HG03139 (cell line): ENCODE measurements at regions not wholly inside any gene's neighbourhood (a gene's known extent, or its start where the extent isn't known, plus 50 kb on each side); places are given as distances from the start of the nearest gene placed in this dataset.
"Not testable (repeated sequence)": the region's sequence is repeated elsewhere in the genome, so short reads cannot be mapped to it uniquely, and the experiment has no call there.

Experiments used
- ATAC-seq: cut with Tn5 transposase; IDR thresholded peaks from one replicate; pipeline ENCODE4 v1.9.1; 2021; ENCODE audit not compliant: unreplicated experiment

DNA sequence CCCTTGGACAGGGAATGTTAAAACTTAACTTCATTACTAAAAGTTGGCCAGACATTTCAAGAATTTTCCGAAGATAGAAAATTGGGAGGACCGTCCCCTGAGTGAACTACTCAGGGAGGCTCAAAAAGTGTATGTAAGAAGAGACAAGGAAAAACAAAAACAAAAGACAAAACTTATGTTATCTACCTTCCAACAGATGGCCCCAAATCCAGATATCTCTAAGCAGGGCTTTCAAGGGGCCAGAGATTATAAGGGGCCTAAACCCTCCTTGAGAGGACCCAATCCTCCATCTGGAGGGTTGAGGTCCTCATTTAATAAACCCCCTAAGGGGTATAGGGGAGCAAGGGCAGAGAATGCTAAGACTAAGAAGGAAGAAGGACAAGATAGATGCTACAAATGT, 203.6 kb downstream of the SH2D4B start:
- no peak for ATAC-seq

DNA sequence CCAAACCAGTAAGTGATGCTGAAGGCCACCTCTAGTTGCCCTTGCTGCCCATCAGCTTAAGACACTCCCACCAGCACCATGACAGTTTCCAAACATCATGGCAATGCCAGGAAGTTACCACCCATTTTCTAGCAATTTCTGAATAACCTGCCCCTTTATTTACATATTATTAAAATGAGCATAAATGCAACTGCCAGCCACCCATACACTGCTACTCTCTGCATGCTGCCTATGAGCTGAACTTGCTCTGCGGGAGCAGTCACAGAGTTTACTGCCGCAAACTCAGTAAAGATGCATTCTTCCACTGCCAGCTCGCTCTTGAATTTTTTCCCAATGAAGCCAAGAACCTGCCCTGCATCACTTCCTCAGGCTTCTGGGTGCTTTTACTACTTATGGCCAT, 212.6 kb downstream of the SH2D4B start:
- no peak for ATAC-seq

DNA sequence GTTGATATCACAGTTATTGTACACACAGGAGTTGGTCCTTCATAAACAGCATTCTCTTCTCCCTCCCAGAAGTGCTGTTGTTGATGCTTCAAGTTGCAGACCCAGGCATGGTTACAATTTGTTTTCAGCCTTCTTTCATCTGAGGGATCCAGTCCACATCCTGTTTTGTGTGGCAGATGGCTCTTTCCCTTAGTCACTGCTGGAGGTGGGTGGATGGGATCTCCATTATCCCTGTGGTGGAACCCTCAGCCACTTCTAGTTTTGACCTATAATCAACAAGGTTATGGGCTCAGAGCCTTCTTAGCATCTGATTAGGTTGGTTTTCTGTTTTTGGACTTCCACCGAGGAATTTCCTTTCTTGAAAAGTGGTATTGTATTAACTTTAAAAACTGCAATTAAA, 214.2 kb downstream of the SH2D4B start:
- no peak for ATAC-seq

DNA sequence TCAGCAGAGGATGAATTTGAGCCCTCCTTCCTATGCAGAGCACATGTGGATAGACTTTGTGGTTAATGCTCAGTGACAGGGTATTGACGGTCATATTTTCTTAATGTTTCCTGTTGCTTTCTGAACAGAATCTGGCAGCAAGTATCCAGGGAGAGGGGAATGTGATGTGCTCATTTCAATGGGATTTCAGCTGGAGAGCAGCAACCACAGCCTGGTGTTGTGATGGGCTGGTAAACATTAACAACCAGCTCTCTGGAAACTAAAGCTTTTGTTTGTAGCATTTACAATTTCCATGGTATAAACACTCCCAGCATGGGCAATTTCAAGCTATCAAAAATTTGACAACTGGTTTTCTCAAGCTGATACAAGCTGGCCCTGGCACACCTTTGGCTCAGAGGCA, 215.9 kb downstream of the SH2D4B start:
- ATAC-seq: no peak

DNA sequence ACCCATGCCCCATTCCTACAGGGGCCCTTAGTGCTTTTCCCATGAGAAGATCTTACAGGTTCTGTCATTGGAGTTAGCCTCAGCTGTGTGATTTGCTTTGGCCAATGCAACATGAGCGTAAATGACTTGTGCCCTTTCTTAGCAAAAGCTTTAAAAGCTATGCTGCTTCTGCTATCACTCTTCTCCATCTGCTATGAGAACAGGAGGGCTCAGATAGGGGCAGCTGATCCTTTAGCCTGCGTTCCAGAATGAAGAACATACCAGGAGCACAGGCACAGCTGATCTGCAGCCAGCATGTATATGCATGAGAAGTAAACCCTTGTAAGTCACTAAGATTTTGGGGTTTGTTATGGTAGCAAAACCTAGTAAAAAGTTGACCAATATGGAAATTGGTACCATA, 218.2 kb downstream of the SH2D4B start:
- ATAC-seq: no peak

DNA sequence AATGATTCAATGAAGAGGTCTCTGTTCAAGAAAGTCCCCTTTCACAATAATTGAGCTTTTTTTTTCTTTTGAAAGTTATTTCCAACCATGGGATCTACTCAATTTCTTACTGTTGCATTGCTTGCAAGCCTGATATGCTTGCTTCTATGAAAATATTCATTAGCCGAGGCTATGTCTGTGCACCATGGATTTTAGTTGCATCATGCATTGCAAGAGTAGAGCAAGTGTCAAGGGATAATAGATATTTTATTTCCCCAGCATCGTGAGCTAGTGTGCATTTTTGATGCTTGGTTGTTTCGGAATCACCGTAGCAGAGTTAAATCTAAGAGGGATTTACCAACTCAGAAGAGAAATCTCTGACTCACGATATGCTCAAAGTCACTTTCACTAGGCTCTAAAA, 222.0 kb downstream of the SH2D4B start:
- no peak for ATAC-seq

DNA sequence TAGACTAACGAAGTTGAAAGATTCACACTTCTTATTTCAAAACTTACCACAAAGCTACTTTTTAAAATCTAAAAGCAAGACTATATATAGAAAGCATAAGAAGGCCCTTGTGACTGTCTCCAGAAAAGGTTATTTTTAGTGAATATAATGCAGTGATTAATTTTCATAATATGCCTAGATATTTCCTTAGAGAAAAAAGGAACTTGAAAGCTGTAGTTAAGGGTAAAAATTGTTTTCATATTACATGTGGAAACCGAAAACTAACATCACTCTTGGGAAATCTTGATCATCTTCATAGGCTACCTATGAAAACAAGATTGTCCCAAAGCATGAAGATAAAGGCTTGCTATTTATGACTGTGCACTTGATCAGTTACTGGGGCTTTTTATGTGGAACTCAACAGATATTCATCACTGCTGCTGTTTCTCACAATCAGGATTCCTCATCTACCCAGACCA, 223.2 kb downstream of the SH2D4B start:
- no peak for ATAC-seq

DNA sequence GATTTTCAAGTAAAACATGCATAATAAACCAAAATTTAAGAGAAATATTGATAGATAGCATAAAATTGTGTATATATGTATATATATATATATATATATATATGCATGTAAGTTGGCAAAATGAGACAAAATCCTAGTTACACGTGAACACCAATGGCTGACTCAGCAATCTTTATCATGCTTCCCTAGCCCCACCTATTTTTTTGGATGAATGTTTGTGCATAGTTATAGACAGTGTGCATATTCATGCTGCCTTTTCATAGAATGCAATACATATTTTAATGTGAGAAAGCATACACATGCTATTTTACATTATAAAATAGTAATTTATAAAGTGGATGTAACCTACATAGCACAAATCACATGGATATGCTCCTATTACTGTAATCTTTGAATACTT, 230.3 kb downstream of the SH2D4B start:
- no peak for ATAC-seq

DNA sequence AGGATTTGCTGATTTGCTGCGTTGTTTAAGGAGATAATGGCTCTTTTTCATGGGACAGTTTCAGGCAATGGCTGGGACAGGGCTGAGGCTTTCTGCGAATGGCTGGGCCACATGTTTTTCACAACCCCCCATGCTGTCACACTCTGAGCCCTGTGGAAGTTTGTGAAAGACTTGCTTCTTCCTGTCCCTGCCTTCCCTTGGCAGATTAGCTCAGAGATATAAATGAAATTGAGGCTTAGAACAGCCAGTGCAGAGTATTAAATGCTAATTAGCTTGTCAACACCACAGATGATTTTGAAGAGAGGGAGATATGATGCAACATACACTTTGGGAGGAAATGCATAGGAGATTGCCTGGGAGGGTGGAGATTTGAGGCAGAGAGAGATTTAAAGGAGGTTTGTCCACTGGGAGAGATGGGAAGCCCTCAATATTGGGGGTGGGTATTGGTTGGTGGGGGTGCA, 232.0 kb downstream of the SH2D4B start:
- ATAC-seq: no peak

DNA sequence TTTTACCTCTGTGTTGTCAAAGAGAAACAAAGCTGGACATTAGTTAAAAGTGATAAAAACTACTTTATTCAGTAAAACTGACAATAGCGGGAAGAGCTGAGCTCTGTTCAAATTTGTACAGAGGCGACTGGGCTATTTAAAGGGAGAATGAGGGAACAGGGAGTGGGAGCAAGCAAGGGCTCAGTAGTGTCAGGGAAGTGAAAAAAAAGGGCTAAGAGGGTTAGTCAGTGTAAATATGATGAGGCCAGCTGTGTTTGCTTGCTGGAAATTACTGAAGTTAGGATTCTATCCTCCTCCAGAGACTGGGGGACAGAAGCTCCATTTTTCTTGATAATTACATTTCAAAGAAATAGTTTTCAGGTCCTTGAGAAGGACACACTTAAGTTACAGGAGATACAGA, 232.5 kb downstream of the SH2D4B start:
- ATAC-seq: no peak

DNA sequence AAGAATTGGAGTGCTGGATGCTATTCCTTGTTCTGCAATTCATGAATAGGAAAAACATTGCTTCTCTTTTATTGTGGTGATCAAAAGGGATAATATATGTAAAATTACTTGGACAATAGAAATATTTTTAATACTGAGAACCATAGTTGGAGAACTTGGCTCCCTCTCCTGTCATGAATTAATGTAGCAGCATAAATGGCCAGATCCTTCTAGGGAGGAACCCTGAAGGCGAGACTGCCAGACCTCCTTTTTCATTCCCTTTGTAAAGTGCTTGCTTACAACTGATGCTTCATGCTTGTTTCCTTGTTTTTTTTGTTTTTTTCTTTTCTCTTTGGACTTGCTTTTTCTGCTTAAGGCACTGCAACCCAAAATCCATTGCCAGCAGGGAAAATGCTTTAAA, 233.6 kb downstream of the SH2D4B start:
- no peak for ATAC-seq

DNA sequence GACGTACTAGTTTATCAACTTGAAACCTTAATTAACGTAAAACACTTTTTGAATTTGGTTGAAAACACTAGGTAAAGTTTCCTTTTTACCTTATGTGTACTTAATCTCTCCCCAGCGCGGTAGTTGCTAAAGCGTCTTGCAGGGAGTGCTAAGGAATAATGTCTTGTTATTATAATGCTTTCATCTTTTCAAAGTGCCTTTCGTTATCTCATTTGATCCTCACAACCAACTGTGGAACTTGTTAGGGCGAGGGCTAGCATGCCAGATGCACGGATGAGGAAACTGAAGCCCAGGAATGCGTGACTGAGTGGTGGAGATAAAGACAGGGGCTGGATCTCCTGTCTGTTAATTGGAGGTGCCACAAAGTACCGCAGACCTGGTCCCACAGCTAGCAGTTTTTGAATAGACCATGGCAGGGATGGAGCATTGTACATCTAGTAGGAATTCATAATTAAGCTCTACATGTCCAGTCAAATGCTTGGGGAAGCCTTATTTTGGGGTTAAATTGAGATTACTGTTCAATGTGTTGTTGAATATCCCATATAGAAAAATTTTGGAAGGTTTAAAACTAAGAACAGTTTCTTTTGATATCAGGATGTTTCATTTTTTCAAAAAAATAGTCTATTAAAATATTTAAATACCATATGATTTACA, 234.3 kb downstream of the SH2D4B start:
- ATAC-seq: no peak

DNA sequence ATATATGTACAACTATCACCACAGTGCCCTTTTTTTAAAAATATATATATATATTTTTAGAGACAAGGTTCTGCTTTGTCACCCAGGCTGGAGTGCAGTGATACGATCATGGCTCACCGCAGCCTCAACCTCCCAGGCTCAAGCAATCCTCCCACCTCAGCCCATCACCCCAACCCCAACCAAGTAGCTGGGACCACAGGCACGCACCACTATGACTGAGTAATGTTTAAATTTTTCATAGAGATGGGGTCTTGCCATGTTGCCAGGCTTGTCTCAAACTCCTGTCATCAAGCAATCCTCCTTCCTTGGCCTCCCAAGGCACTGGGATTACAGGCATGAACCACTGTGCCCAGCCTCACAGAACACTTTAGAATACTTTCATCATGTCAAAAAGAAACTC, 234.9 kb downstream of the SH2D4B start:
- ATAC-seq: no peak

DNA sequence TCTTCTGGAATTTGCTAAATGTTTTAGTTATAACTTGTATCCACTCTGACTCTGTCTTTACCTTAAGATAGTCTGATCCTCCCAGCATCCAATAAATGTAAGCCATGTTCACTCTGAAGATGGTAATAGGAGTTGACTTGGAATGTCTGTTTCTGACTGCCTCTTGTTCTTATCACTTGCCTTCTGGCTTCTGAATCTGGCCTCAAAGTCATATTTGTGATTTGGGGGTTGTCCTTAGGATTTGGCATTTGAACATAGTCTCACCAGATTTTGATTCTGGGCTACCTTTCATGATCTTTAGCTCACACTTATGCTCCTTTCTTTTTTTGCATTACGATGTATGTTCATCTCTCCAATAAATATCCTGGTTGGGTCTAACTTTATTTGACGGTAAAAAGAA, 247.0 kb downstream of the SH2D4B start:
- no peak for ATAC-seq

DNA sequence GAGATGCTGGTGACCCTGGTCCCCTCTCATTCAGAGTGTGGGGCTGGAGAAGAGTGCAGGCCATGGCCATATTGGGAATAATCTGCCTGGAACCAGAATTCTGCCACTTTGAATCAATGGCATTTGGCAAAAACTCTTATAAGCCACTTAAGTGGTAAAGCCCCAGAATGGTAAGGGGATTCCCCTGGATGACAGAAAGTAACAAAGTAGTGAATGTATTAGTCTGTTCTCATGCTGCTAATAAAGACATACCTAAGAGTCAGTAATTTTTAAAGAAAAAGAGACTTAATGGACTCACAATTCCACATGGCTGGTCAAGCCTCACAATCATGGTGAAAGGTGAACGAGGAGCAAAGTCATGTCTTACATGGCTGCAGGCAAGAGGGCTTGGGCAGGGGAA, 248.6 kb downstream of the SH2D4B start:
- ATAC-seq: no peak

DNA sequence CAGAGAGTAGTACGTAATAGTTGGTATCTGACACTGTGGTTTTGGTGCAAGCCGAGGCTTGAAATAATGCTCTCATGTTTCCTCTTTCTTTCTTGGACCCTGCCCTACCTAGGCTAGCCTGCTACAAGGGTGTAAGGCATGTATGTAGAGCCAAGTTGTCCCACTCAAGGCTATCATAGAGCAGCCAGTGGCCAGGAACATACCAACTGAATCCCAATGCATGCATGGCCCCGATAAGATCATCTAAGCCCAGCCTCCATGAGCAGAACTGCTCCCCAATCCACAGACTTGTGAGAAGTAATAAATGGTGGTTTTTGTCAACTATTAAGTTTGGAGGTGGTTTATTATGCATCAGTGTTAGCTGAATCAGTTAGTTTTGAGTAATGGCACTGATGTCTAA, 250.2 kb downstream of the SH2D4B start:
- ATAC-seq: no peak

DNA sequence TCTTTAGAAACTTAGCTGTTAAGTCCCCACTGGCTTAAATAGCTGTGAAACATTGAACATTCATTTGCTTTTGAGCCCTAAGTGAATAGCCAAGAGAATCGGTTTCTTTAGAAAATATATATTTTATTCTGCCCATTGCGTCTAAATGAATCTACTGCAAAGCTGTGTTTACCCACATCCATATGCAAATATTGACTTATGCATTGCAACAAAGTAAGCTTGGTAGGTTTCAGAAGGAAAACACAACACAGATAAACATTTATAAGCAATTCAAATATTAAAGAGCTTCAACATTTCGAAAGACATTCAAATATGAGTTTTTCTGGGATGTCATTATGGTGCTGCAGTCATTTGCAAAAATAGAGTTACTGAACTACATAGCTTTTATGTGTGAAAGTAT, 257.3 kb downstream of the SH2D4B start:
- no peak for ATAC-seq

DNA sequence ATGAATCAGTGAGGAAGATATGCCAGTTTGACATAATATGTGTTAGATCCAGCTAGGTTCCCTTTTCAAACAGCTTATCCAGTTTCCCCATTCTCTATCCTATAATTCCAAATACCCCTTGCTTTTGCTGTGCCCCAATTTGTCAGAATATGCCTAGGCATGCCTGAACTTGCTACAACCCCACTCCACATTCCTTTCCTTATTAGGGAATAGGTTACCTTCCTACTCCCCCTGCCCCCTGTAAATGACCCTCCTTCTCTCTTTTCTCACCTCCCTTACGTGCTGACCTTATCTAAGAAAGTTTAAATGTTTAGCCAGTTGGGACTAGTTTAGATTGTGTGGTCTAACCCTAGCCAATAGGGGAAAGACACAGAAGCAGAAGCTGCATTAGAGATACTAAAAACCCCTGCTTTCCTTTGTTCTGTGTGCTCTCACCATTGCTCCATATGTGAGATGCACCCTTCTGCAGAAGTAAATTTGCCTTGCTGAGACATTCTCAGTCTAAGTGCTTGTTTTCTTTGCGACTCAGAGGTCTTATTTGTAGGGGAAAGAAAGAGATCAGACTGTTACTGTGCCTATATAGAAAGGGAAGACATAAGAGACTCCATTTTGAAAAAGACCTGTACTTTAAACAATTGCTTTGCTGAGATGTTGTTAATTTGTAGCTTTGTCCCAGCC, 267.8 kb downstream of the SH2D4B start:
- no peak for ATAC-seq

DNA sequence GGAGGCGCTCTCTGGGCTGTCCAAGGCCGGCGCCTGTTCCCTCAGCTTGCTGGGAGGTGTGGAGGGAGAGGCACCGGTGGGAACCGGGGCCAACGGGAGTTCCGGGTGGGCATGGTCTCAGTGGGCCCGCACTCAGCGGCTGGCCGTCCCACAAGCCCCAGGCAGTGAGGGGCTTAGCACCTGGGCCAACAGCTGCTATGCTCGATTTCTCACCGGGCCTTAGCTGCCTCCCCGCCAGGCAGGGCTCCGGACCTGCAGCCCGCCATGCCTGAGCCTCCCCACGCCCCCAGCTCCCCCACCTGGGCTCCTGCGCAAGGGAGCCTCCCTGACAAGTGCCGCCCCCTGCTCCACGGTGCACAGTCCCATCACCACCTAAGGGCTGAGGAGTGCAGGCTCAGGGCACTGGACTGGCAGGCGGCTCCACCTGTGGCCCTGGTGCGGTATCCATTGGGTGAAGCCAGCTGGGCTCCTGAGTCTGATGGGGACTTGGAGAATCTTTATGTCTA, 276.5 kb downstream of the SH2D4B start:
- no peak for ATAC-seq

DNA sequence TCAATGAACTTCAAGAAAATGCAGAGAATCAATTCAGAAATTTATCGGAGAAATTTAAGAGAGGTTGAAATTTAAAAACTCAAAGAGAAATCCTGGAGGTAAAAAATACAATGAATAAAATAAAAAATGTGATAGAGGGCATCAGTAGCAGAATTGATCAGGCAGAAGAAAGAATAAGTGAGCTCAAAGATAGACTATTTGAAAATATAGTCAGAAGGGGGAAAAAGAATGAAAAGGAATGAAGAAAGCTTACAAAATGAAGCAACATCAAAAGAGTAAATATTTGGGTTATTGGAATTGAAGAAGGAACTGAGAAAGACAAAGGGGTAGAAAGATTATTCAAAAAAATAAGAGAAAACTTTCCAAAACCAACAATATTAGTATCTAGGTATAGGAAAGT, 291.4 kb downstream of the SH2D4B start:
- no peak for ATAC-seq

DNA sequence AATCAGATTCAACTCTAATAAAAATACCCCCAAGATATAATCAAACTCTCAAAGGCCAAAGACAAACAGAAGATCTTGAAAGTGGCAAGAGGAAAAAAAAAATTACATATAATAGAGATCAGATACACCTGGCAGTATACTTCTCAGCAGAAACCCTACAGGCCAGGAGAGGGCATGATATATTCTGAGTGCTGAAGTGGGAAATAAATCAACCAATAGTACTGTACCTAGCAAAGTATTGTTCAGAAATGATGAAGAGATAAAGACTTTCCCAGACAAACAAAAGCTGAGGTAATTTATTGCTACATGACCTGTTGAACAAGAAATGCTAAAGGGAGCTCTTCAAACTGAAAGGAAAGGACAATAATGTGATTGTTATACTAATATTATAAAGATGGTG, 291.9 kb downstream of the SH2D4B start:
- ATAC-seq: no peak

DNA sequence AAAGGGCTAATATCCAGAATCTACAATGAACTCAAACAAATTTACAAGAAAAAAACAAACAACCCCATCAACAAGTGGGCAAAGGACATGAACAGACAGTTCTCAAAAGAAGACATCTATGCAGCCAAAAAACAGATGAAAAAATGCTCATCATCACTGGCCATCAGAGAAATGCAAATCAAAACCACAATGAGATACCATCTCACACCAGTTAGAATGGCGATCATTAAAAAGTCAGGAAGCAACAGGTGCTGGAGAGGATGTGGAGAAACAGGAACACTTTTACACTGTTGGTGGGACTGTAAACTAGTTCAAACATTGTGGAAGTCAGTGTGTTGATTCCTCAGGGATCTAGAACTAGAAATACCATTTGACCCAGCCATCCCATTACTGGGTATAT, 295.0 kb downstream of the SH2D4B start:
- not testable (repeated sequence) for ATAC-seq
